LNCAP (cell line): ENCODE measurements at regions not wholly inside any gene's neighbourhood (a gene's known extent, or its start where the extent isn't known, plus 50 kb on each side); places are given as distances from the start of the nearest gene placed in this dataset.

ENCODE experiments used
- CTCF ChIP-seq: fragments of 450-650 bp; IDR thresholded peaks from 2 replicates; pipeline ENCODE4 v1.5.1; 2017; ENCODE audit warnings: mild to moderate bottlenecking

GRCh38 chr1:29753244-29753643, 516.9 kb downstream of the PTPRU start:
- no peak for TF ChIP-seq CTCF

GRCh38 chr1:29752141-29752540, 515.8 kb downstream of the PTPRU start:
- TF ChIP-seq CTCF: no peak

- no peak for TF ChIP-seq CTCF
These were observed 513.0 kb downstream of the PTPRU start for GRCh38 chr1:29749024-29749945.

- no peak for TF ChIP-seq CTCF
These were observed 510.9 kb downstream of the PTPRU start for GRCh38 chr1:29747196-29747595.

- TF ChIP-seq CTCF: no peak
These were observed 509.8 kb downstream of the PTPRU start for GRCh38 chr1:29746076-29746665.

- no peak for TF ChIP-seq CTCF
These were observed 508.6 kb downstream of the PTPRU start for GRCh38 chr1:29744684-29745490.

GRCh38 chr1:29743931-29744330, 507.6 kb downstream of the PTPRU start:
- TF ChIP-seq CTCF: no peak
